GM12878 (cell line): ENCODE measurements at regions not wholly inside any gene's neighbourhood (a gene's known extent, or its start where the extent isn't known, plus 50 kb on each side); places are given as distances from the start of the nearest gene placed in this dataset.

Experiments
- ATAC-seq: fragments of 200-7000 bp; cut with Tn5 transposase; 3 replicates; pipeline ENCODE4 v1.9.1; 2020; ENCODE audit warnings: mild to moderate bottlenecking, moderate library complexity
- BruUV-seq: library from RNA; stranded (reverse); fragments of 400-500 nt; replicated peaks from 2 replicates; lab custom pipeline; 2021; lab: Mats Ljungman, UMichigan
- CTCF ChIA-PET: fragments of 300-600 bp; sonication (Branson Sonifier 250); formaldehyde crosslinking; extraction: SDS; loops from one replicate; lab custom pipeline; 2021; ENCODE audit warnings: inconsistent platforms; lab: Yijun Ruan, JAX
- POLR2A ChIA-PET: fragments of 350-600 bp; formaldehyde crosslinking; extraction: SDS; loops from one replicate; lab custom pipeline; 2021; ENCODE audit warnings: inconsistent platforms; lab: Charles Lee
- RAD21 ChIA-PET: fragments of 300-600 bp; sonication (Branson Sonifier 250); formaldehyde crosslinking; loops from one replicate; lab custom pipeline; 2023; ENCODE audit warnings: antibody characterized with exemption; ENCODE audit not compliant: unreplicated experiment; lab: Charles Lee
- SMC1A ChIA-PET: fragments of 300-600 bp; sonication (Branson Sonifier 250); formaldehyde crosslinking; loops from one replicate; lab custom pipeline; 2023; ENCODE audit not compliant: unreplicated experiment, uncharacterized antibody; lab: Charles Lee
- DNase-seq: peaks from one replicate; pipeline ENCODE4 v3.0.0-alpha.2; 2011; ENCODE audit warnings: low read depth, low spot score
- FAIRE-seq: peaks from 3 replicates; lab custom pipeline; 2011; peaks lifted over from hg19 to GRCh38; lab: Jason Lieb, UNC
- H2AFZ ChIP-seq: 2 replicates; pipeline ENCODE4 v1.6.0; 2011; ENCODE audit warnings: low read depth, low read length, control low read depth; ENCODE audit not compliant: control insufficient read depth
- H3K27ac ChIP-seq: 2 replicates; pipeline ENCODE4 v1.5.1; 2011; ENCODE audit warnings: control low read depth; ENCODE audit not compliant: control insufficient read depth, insufficient read depth
- H3K27me3 ChIP-seq, 2 experiments: replicated peaks in 1 of 2; 2 replicates each; pipeline versions ENCODE4 v1.6.0 to v1.6.1; 2011; ENCODE audit warnings: low read length in 1 of 2; ENCODE audit not compliant: control insufficient read depth in 2 of 2, insufficient read depth in 2 of 2
- H3K36me3 ChIP-seq, 2 experiments: 2 replicates each; pipeline ENCODE4 v1.5.1; 2011; ENCODE audit warnings: low read length in 1 of 2; ENCODE audit not compliant: control insufficient read depth in 2 of 2, insufficient read depth in 2 of 2
- H3K4me1 ChIP-seq: 2 replicates; pipeline ENCODE4 v1.6.1; 2011; ENCODE audit warnings: mild to moderate bottlenecking, low read length, moderate library complexity, mixed read lengths; ENCODE audit not compliant: control insufficient read depth, insufficient read depth
- H3K4me2 ChIP-seq: 2 replicates; pipeline ENCODE4 v1.6.0; 2011; ENCODE audit warnings: control low read depth; ENCODE audit not compliant: control insufficient read depth, insufficient read depth
- H3K4me3 ChIP-seq: fragments of 200-600 bp; sonication (generic); 2 replicates; pipeline ENCODE4 v1.5.1; 2016
- H3K79me2 ChIP-seq: 2 replicates; pipeline ENCODE4 v1.6.0; 2011; ENCODE audit warnings: low read length; ENCODE audit not compliant: control insufficient read depth, insufficient read depth
- H3K9ac ChIP-seq: 2 replicates; pipeline ENCODE4 v1.8.0; 2011; ENCODE audit warnings: low read length, control low read depth, mixed read lengths; ENCODE audit not compliant: control insufficient read depth, insufficient read depth
- H3K9me3 ChIP-seq: replicated peaks from 3 replicates; pipeline ENCODE4 v1.5.1; 2011; ENCODE audit warnings: mild to moderate bottlenecking, low read length; ENCODE audit not compliant: control insufficient read depth, insufficient read depth
- H4K20me1 ChIP-seq: 2 replicates; pipeline ENCODE4 v1.6.0; 2011; ENCODE audit not compliant: control insufficient read depth, insufficient read depth
- MEF2A ChIP-seq: IDR thresholded peaks from 2 replicates; pipeline ENCODE4 v1.6.1; 2011; ENCODE audit warnings: low read depth, mild to moderate bottlenecking, low read length, moderate library complexity; ENCODE audit not compliant: insufficient read depth
- PAX8 ChIP-seq: fragments of 450-650 bp; IDR thresholded peaks from 2 replicates; pipeline ENCODE4 v1.6.1; 2017; ENCODE audit warnings: mild to moderate bottlenecking, moderate library complexity
- YY1 ChIP-seq: IDR thresholded peaks from 2 replicates; pipeline ENCODE4 v1.6.1; 2011; ENCODE audit warnings: low read depth, mild to moderate bottlenecking, low read length
- ZBED1 ChIP-seq: IDR thresholded peaks from 2 replicates; pipeline ENCODE4 v1.6.1; 2016; ENCODE audit warnings: borderline replicate concordance
- WGBS: methylation state at CpG from one replicate; pipeline ENCODE4 v1.1.6; 2016; ENCODE audit warnings: low lambda C conversion rate; ENCODE audit not compliant: insufficient replicate concordance, insufficient coverage; ENCODE audit errors: missing lambda C conversion rate; 5-methylcytosine and 5-hydroxymethylcytosine counted together
- in situ Hi-C: fragments of 300-500 bp; cut with MboI; formaldehyde crosslinking; loops from 9 replicates; pipeline ENCODE4 v1.14.3; 2018; ENCODE audit warnings: mixed read lengths
- intact Hi-C: fragments of 100-400 bp; cut with micrococcal nuclease; formaldehyde crosslinking; loops from one replicate; pipeline ENCODE4 v1.14.2; 2022; ENCODE audit not compliant: unreplicated experiment
- TF ChIP-seq, protein P1 (sequence below): fragments of 450-650 bp; formaldehyde crosslinking; IDR thresholded peaks from 2 replicates; pipeline ENCODE4 v1.4.0; 2020; ENCODE audit warnings: mild to moderate bottlenecking, moderate library complexity
- TF ChIP-seq, protein P2 (sequence below): fragments of 450-650 bp; IDR thresholded peaks from 2 replicates; pipeline ENCODE4 v1.6.1; 2018; ENCODE audit warnings: borderline replicate concordance, mild to moderate bottlenecking; ENCODE audit not compliant: partially characterized antibody

DNA sequence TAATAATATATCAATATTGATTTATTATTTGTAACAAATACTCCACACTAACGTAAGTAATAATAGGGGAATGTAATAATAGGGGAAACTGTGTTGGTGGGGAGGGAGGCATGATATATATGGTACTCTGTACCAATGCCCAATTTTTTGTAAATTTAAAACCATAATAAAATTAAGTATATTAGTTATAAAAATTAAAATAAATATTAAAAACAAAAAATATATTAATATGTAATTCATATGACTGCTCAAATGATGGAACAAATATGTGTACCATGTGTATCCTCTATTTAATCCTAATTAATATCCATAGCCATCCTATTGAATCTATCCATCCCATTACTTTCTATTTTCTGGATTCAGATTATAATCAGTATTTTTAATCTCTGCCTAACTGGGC, 578.0 kb downstream of the KCNA4 start (continued):
- TF ChIP-seq, protein P1, sequence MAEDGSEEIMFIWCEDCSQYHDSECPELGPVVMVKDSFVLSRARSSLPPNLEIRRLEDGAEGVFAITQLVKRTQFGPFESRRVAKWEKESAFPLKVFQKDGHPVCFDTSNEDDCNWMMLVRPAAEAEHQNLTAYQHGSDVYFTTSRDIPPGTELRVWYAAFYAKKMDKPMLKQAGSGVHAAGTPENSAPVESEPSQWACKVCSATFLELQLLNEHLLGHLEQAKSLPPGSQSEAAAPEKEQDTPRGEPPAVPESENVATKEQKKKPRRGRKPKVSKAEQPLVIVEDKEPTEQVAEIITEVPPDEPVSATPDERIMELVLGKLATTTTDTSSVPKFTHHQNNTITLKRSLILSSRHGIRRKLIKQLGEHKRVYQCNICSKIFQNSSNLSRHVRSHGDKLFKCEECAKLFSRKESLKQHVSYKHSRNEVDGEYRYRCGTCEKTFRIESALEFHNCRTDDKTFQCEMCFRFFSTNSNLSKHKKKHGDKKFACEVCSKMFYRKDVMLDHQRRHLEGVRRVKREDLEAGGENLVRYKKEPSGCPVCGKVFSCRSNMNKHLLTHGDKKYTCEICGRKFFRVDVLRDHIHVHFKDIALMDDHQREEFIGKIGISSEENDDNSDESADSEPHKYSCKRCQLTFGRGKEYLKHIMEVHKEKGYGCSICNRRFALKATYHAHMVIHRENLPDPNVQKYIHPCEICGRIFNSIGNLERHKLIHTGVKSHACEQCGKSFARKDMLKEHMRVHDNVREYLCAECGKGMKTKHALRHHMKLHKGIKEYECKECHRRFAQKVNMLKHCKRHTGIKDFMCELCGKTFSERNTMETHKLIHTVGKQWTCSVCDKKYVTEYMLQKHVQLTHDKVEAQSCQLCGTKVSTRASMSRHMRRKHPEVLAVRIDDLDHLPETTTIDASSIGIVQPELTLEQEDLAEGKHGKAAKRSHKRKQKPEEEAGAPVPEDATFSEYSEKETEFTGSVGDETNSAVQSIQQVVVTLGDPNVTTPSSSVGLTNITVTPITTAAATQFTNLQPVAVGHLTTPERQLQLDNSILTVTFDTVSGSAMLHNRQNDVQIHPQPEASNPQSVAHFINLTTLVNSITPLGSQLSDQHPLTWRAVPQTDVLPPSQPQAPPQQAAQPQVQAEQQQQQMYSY (CRISPR knock-in tag): no peak

DNA sequence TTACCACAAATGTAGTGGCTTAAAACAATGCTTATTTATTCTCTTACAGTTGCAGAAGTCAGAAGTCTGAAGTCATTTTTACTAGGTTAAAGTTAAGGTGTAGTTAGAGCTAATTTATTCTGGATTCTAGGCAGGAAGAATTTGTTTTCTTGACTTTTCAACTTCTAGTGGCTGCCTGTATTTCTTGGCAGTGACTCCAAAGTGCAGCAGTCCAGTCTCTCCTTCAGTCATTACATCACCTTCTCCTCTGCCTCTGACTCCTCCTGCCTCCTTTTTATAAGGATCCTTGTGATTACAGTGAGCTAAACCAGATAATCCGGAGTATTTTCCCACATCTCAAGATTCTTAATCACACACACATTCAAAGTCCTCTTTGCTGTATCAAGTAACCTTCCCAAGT, 581.4 kb downstream of the KCNA4 start:
- ChIA-PET POLR2A (no interaction called here), RAD21 (no interaction called here), SMC1A (interaction anchor here (0.6 to 2.0 kb wide), 2 partner anchors 707 to 1481 kb away, joined by 3 to 5 read pairs; no protein-coding TSS in a partner anchor), CTCF (no interaction called here)
- no peak for FAIRE-seq
- Histone ChIP-seq H3K4me3 (no peak overlapping the region), H4K20me1 (no peaks in the 10 kb centered on the region), H2AFZ (no peak overlapping the region), H3K27me3 (no peaks in the 10 kb centered on the region), H3K36me3 (no peaks in the 10 kb centered on the region), H3K4me2 (no peak overlapping the region), H3K9ac (no peak overlapping the region), H3K9me3 (no peaks in the 10 kb centered on the region), H3K4me1 (no peaks in the 10 kb centered on the region), H3K79me2 (no peaks in the 10 kb centered on the region), H3K27ac (no peak overlapping the region)
- BruUV-seq: no TSS peak
- intact Hi-C loops (loop anchor here (10.0 kb wide), 2 partner anchors 689 to 1479 kb away; no protein-coding TSS in a partner anchor), in situ Hi-C loops (loop anchor here (10.0 to 25.0 kb wide), 2 partner anchors 699 to 1477 kb away; no protein-coding TSS in a partner anchor)
- ATAC-seq: no peak
- no peak for DNase-seq
- 20% methylated on average over 1 of the region's 1 CpG for WGBS
- TF ChIP-seq YY1 (no peak), PAX8 (no peak), ZBED1 (no peak), MEF2A (no peak)
- TF ChIP-seq, protein P2, sequence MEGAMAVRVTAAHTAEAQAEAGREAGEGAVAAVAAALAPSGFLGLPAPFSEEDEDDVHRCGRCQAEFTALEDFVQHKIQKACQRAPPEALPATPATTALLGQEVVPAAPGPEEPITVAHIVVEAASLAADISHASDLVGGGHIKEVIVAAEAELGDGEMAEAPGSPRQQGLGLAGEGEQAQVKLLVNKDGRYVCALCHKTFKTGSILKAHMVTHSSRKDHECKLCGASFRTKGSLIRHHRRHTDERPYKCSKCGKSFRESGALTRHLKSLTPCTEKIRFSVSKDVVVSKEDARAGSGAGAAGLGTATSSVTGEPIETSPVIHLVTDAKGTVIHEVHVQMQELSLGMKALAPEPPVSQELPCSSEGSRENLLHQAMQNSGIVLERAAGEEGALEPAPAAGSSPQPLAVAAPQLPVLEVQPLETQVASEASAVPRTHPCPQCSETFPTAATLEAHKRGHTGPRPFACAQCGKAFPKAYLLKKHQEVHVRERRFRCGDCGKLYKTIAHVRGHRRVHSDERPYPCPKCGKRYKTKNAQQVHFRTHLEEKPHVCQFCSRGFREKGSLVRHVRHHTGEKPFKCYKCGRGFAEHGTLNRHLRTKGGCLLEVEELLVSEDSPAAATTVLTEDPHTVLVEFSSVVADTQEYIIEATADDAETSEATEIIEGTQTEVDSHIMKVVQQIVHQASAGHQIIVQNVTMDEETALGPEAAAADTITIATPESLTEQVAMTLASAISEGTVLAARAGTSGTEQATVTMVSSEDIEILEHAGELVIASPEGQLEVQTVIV: no peak
